ENCODE measurements at regions not wholly inside any gene's neighbourhood (a gene's known extent, or its start where the extent isn't known, plus 50 kb on each side); places are given as distances from the start of the nearest gene placed in this dataset.

DNA sequence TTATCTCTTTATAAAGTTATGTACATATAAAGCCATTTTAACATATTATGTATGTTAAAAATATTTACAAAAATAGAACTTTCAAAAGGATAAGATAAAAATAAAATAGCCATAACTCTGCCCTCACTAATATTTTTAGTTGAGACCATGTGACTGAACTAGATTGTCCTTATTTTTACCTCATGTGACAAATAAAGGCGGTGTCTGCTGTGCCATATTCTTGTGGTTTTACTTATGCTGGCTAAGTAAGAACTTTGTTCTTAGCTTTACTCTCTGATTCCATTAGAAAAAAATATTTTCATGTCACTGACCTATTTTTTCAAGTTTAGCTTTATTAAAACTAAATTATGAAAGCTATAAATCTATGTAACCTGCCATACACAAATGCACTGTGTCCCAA is 135.6 kb upstream of the TSC22D1 start (continued):
- TF ChIP-seq, protein P1, sequence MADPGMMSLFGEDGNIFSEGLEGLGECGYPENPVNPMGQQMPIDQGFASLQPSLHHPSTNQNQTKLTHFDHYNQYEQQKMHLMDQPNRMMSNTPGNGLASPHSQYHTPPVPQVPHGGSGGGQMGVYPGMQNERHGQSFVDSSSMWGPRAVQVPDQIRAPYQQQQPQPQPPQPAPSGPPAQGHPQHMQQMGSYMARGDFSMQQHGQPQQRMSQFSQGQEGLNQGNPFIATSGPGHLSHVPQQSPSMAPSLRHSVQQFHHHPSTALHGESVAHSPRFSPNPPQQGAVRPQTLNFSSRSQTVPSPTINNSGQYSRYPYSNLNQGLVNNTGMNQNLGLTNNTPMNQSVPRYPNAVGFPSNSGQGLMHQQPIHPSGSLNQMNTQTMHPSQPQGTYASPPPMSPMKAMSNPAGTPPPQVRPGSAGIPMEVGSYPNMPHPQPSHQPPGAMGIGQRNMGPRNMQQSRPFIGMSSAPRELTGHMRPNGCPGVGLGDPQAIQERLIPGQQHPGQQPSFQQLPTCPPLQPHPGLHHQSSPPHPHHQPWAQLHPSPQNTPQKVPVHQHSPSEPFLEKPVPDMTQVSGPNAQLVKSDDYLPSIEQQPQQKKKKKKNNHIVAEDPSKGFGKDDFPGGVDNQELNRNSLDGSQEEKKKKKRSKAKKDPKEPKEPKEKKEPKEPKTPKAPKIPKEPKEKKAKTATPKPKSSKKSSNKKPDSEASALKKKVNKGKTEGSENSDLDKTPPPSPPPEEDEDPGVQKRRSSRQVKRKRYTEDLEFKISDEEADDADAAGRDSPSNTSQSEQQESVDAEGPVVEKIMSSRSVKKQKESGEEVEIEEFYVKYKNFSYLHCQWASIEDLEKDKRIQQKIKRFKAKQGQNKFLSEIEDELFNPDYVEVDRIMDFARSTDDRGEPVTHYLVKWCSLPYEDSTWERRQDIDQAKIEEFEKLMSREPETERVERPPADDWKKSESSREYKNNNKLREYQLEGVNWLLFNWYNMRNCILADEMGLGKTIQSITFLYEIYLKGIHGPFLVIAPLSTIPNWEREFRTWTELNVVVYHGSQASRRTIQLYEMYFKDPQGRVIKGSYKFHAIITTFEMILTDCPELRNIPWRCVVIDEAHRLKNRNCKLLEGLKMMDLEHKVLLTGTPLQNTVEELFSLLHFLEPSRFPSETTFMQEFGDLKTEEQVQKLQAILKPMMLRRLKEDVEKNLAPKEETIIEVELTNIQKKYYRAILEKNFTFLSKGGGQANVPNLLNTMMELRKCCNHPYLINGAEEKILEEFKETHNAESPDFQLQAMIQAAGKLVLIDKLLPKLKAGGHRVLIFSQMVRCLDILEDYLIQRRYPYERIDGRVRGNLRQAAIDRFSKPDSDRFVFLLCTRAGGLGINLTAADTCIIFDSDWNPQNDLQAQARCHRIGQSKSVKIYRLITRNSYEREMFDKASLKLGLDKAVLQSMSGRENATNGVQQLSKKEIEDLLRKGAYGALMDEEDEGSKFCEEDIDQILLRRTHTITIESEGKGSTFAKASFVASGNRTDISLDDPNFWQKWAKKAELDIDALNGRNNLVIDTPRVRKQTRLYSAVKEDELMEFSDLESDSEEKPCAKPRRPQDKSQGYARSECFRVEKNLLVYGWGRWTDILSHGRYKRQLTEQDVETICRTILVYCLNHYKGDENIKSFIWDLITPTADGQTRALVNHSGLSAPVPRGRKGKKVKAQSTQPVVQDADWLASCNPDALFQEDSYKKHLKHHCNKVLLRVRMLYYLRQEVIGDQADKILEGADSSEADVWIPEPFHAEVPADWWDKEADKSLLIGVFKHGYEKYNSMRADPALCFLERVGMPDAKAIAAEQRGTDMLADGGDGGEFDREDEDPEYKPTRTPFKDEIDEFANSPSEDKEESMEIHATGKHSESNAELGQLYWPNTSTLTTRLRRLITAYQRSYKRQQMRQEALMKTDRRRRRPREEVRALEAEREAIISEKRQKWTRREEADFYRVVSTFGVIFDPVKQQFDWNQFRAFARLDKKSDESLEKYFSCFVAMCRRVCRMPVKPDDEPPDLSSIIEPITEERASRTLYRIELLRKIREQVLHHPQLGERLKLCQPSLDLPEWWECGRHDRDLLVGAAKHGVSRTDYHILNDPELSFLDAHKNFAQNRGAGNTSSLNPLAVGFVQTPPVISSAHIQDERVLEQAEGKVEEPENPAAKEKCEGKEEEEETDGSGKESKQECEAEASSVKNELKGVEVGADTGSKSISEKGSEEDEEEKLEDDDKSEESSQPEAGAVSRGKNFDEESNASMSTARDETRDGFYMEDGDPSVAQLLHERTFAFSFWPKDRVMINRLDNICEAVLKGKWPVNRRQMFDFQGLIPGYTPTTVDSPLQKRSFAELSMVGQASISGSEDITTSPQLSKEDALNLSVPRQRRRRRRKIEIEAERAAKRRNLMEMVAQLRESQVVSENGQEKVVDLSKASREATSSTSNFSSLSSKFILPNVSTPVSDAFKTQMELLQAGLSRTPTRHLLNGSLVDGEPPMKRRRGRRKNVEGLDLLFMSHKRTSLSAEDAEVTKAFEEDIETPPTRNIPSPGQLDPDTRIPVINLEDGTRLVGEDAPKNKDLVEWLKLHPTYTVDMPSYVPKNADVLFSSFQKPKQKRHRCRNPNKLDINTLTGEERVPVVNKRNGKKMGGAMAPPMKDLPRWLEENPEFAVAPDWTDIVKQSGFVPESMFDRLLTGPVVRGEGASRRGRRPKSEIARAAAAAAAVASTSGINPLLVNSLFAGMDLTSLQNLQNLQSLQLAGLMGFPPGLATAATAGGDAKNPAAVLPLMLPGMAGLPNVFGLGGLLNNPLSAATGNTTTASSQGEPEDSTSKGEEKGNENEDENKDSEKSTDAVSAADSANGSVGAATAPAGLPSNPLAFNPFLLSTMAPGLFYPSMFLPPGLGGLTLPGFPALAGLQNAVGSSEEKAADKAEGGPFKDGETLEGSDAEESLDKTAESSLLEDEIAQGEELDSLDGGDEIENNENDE (IDR thresholded peaks at IDR 0.05; ENCODE audit: insufficient replicate concordance, low read length): no peak
- TF ChIP-seq NRF1 (IDR thresholded peaks at IDR 0.05; ENCODE audit: low read depth, low read length) (no peak), CTBP2 (IDR thresholded peaks at IDR 0.05; ENCODE audit: borderline replicate concordance, insufficient read depth, insufficient read length, low read length) (no peak), YY1 (IDR thresholded peaks at IDR 0.05; ENCODE audit: low read depth, low read length) (no peak), SP4 (IDR thresholded peaks at IDR 0.05; ENCODE audit: low read length) (no peak)
- TF ChIP-seq, protein P2, sequence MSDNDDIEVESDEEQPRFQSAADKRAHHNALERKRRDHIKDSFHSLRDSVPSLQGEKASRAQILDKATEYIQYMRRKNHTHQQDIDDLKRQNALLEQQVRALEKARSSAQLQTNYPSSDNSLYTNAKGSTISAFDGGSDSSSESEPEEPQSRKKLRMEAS (IDR thresholded peaks at IDR 0.05): no peak
